Smooth muscle cell (in vitro differentiated cells): ENCODE measurements at regions not wholly inside any gene's neighbourhood (a gene's known extent, or its start where the extent isn't known, plus 50 kb on each side); places are given as distances from the start of the nearest gene placed in this dataset.

Experiments used
- DNase-seq: peaks from one replicate; lab custom pipeline; 2025; ENCODE audit not compliant: unreplicated experiment; lab: John Stamatoyannopoulos, UW
- H2AFZ ChIP-seq: fragments of 200-600 bp; sonication (generic); 2 replicates; pipeline ENCODE4 v1.6.0; 2016; ENCODE audit warnings: antibody characterized with exemption, low read depth, mild to moderate bottlenecking
- H3F3A ChIP-seq: fragments of 200-600 bp; sonication (generic); 2 replicates; pipeline ENCODE4 v1.6.0; 2017; ENCODE audit warnings: antibody characterized with exemption, low read depth
- H3K27ac ChIP-seq: fragments of 200-600 bp; sonication (generic); 2 replicates; pipeline ENCODE4 v1.5.1; 2016; ENCODE audit warnings: low read depth, mild to moderate bottlenecking
- H3K27me3 ChIP-seq: fragments of 200-600 bp; sonication (generic); 2 replicates; pipeline ENCODE4 v1.6.1; 2016; ENCODE audit warnings: low read depth, mild to moderate bottlenecking
- H3K36me3 ChIP-seq: fragments of 200-600 bp; sonication (generic); 2 replicates; pipeline ENCODE4 v1.5.1; 2016; ENCODE audit warnings: low read depth
- H3K4me1 ChIP-seq: fragments of 200-600 bp; sonication (generic); 2 replicates; pipeline ENCODE4 v1.5.1; 2016; ENCODE audit warnings: low read depth
- H3K4me2 ChIP-seq: fragments of 200-600 bp; sonication (generic); 2 replicates; pipeline ENCODE4 v1.6.0; 2016; ENCODE audit warnings: mild to moderate bottlenecking
- H3K4me3 ChIP-seq: fragments of 200-600 bp; sonication (generic); 2 replicates; pipeline ENCODE4 v1.5.1; 2016; ENCODE audit warnings: mild to moderate bottlenecking
- H3K79me2 ChIP-seq: fragments of 200-600 bp; sonication (generic); 2 replicates; pipeline ENCODE4 v1.6.0; 2016; ENCODE audit warnings: low read depth, mild to moderate bottlenecking
- H3K9ac ChIP-seq: fragments of 200-600 bp; sonication (generic); 2 replicates; pipeline ENCODE4 v1.6.0; 2016; ENCODE audit warnings: low read depth
- H3K9me3 ChIP-seq: fragments of 200-600 bp; sonication (generic); replicated peaks from 2 replicates; pipeline ENCODE4 v1.5.1; 2016; ENCODE audit warnings: low read depth
- H4K20me1 ChIP-seq: fragments of 200-600 bp; sonication (generic); 2 replicates; pipeline ENCODE4 v1.6.0; 2016; ENCODE audit warnings: low read depth
- CTCF ChIP-seq: fragments of 200-600 bp; sonication (generic); IDR thresholded peaks from 2 replicates; pipeline ENCODE4 v1.5.1; 2017; ENCODE audit warnings: borderline replicate concordance, mild to moderate bottlenecking, antibody characterized with exemption; ENCODE audit not compliant: insufficient read depth, poor library complexity, severe bottlenecking
- WGBS: methylation state at CpG from one replicate; pipeline ENCODE4 v1.1.7; 2016; ENCODE audit warnings: low lambda C conversion rate; 5-methylcytosine and 5-hydroxymethylcytosine counted together

- no peaks in the 10 kb centered on the region for H3K79me2 ChIP-seq
- H4K20me1 ChIP-seq = no peaks in the 10 kb centered on the region
- no peaks in the 10 kb centered on the region for H3K9me3 ChIP-seq
- H3K4me3 ChIP-seq = no peak overlapping the region
- no peaks in the 10 kb centered on the region for H3K27me3 ChIP-seq
- no peak for DNase-seq
- TF ChIP-seq CTCF = no peak
- H3K9ac ChIP-seq = peak overlapping the region; percentile 7
- H3K4me1 ChIP-seq = peaks cover 14% of the 10 kb centered on the region
- WGBS = 65% methylated on average over 8 of the region's 8 CpGs
- H3K4me2 ChIP-seq = no peak overlapping the region
- peak overlapping the region; percentile 99 for H3K27ac ChIP-seq
- H2AFZ ChIP-seq = peak overlapping the region; percentile 47
- no peaks in the 10 kb centered on the region for H3K36me3 ChIP-seq
- H3F3A ChIP-seq = peaks cover 21% of the 10 kb centered on the region
Observed at GRCh38 chr5:74310997-74311930, 329.3 kb downstream of the ENC1 start.

DNA sequence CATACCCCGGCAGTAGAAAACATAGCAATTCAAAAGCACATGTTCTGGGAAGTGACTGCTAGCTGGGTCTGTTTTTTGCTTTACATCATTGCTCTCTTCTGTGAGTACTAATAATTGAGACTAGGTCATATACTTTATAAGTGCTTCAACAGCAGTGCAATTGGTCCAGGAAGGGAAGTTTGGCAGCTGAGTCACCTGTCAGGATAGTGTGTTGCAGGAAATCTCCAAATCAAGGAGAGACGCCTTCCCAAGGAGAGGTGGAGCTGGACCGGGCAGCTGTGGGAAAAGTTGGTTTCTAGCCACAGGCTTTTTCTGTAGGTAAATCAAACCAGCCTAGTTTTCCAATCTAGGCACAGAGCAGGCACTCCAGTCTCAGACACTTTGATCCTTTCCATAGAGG, 330.1 kb downstream of the ENC1 start:
- H2AFZ ChIP-seq = no peak overlapping the region
- peaks cover 10% of the 10 kb centered on the region for H3K4me1 ChIP-seq
- H3F3A ChIP-seq = peaks cover 17% of the 10 kb centered on the region
- H3K36me3 ChIP-seq = no peaks in the 10 kb centered on the region
- no peak overlapping the region for H3K4me2 ChIP-seq
- no peaks in the 10 kb centered on the region for H3K79me2 ChIP-seq
- WGBS = 49% methylated on average over 3 of the region's 3 CpGs
- H3K9ac ChIP-seq = peak overlapping the region; percentile 7
- H3K4me3 ChIP-seq = no peak overlapping the region
- peak overlapping the region; percentile 99 for H3K27ac ChIP-seq
- H3K9me3 ChIP-seq = no peaks in the 10 kb centered on the region
- no peaks in the 10 kb centered on the region for H3K27me3 ChIP-seq
- DNase-seq = no peak
- H4K20me1 ChIP-seq = no peaks in the 10 kb centered on the region
- TF ChIP-seq CTCF = no peak

GRCh38 chr5:74309050-74309449, 331.5 kb downstream of the ENC1 start:
- Histone ChIP-seq H2AFZ (no peak overlapping the region), H3K4me3 (no peak overlapping the region), H3K4me1 (peaks cover 7% of the 10 kb centered on the region), H3K27me3 (no peaks in the 10 kb centered on the region), H4K20me1 (no peaks in the 10 kb centered on the region), H3K4me2 (no peak overlapping the region), H3K36me3 (no peaks in the 10 kb centered on the region), H3K79me2 (no peaks in the 10 kb centered on the region), H3F3A (peaks cover 7% of the 10 kb centered on the region), H3K27ac (no peak overlapping the region), H3K9me3 (no peaks in the 10 kb centered on the region), H3K9ac (no peak overlapping the region)
- TF ChIP-seq CTCF = no peak
- DNase-seq = no peak

GRCh38 chr5:74306845-74307244, 333.7 kb downstream of the ENC1 start:
- H3F3A ChIP-seq = peaks cover 3% of the 10 kb centered on the region
- H3K79me2 ChIP-seq = no peaks in the 10 kb centered on the region
- H3K27ac ChIP-seq = no peak overlapping the region
- 95% methylated on average over 2 of the region's 2 CpGs for WGBS
- DNase-seq = no peak
- H2AFZ ChIP-seq = no peak overlapping the region
- H3K9me3 ChIP-seq = no peaks in the 10 kb centered on the region
- no peak overlapping the region for H3K4me2 ChIP-seq
- no peaks in the 10 kb centered on the region for H4K20me1 ChIP-seq
- H3K9ac ChIP-seq = no peak overlapping the region
- peaks cover 3% of the 10 kb centered on the region for H3K4me1 ChIP-seq
- TF ChIP-seq CTCF = no peak
- H3K4me3 ChIP-seq = no peak overlapping the region
- no peaks in the 10 kb centered on the region for H3K36me3 ChIP-seq
- H3K27me3 ChIP-seq = no peaks in the 10 kb centered on the region
